ENCODE measurements at regions not wholly inside any gene's neighbourhood (a gene's known extent, or its start where the extent isn't known, plus 50 kb on each side); places are given as distances from the start of the nearest gene placed in this dataset.

GRCh38 chr9:18269561-18269960, 204.4 kb upstream of the ADAMTSL1 start:
- no peak for TF ChIP-seq CTCF (IDR thresholded peaks at IDR 0.05; ENCODE audit: low read depth, low read length, missing control alignments)

GRCh38 chr9:18274693-18275092, 199.3 kb upstream of the ADAMTSL1 start:
- no peak overlapping the region for H3K4me3 ChIP-seq (replicated peaks; ENCODE audit: low read depth, low read length)
- TF ChIP-seq CTCF (IDR thresholded peaks at IDR 0.05; ENCODE audit: low read depth, low read length, missing control alignments): no peak
- DNase-seq (ENCODE audit: extremely low read depth, low read depth): no peak

More at GRCh38 chr9:18269561-18269960, 204.4 kb upstream of the ADAMTSL1 start:
- no peak overlapping the region for H3K4me3 ChIP-seq (replicated peaks; ENCODE audit: low read depth, low read length)
- no peak for DNase-seq (ENCODE audit: extremely low read depth, low read depth)

- no peak for DNase-seq (ENCODE audit: extremely low read depth, low read depth)
- no peak overlapping the region for H3K4me3 ChIP-seq (replicated peaks; ENCODE audit: low read depth, low read length)
- TF ChIP-seq CTCF (IDR thresholded peaks at IDR 0.05; ENCODE audit: low read depth, low read length, missing control alignments): no peak
These were observed 198.5 kb upstream of the ADAMTSL1 start for GRCh38 chr9:18275313-18275990.

DNA sequence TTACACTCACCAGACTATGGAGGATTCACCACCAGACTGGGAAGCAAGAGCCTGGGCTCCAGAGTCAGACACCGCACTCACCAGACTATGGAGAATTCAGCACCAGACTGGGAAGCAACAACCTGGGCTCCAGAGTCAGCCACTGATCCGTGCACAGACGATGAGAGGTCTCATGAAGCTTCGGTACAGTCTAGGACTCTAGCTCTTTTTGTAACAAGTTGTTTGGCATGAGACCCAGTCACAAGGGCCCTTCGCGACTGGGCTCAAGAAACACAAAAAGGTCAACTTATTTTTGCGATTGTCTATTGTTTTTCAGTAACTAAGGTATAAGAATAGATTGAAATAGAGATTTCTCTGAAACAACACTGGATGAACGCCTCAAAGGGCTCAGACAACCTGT, 192.7 kb upstream of the ADAMTSL1 start:
- no peak for TF ChIP-seq CTCF (IDR thresholded peaks at IDR 0.05; ENCODE audit: low read depth, low read length, missing control alignments)

DNA sequence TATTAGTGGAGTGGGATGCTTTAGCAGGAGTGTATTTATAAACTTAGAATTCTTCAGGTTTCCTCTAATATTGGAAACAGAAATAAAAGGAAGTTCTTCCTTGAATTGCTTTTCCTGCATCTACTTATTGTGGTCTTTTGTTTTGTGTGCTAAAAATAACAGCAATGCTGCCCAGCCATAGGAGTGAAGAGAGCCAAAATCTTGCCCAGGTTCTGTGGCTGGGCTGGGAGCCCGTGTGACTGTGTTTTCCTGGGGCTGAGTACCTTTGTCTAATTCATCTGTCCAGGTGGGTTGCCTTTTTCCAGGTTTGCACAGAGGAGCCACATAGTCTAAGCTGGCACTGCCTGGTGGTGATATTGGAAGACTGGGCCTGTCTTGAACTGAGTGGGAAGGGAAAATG, 179.7 kb upstream of the ADAMTSL1 start:
- DNase-seq (ENCODE audit: extremely low read depth, low read depth): no peak
- H3K4me3 ChIP-seq (replicated peaks; ENCODE audit: low read depth, low read length): no peak overlapping the region
- TF ChIP-seq CTCF (IDR thresholded peaks at IDR 0.05; ENCODE audit: low read depth, low read length, missing control alignments): no peak

More for the DNA sequence above, 192.7 kb upstream of the ADAMTSL1 start:
- DNase-seq (ENCODE audit: extremely low read depth, low read depth): no peak
- H3K4me3 ChIP-seq (replicated peaks; ENCODE audit: low read depth, low read length): no peak overlapping the region

- no peak overlapping the region for H3K4me3 ChIP-seq (replicated peaks; ENCODE audit: low read depth, low read length)
- no peak for DNase-seq (ENCODE audit: extremely low read depth, low read depth)
- TF ChIP-seq CTCF (IDR thresholded peaks at IDR 0.05; ENCODE audit: low read depth, low read length, missing control alignments): no peak
These were observed 177.3 kb upstream of the ADAMTSL1 start for GRCh38 chr9:18296702-18297055.

Data from HFF-Myc (cell line).